ENCODE measurements at regions not wholly inside any gene's neighbourhood (a gene's known extent, or its start where the extent isn't known, plus 50 kb on each side); places are given as distances from the start of the nearest gene placed in this dataset.

GRCh38 chr11:133657054-133657453 is 124.8 kb upstream of the OPCML start:
- TF ChIP-seq CTCF (IDR thresholded peaks at IDR 0.05) (no peak), ZFX (IDR thresholded peaks at IDR 0.05; ENCODE audit: borderline replicate concordance) (no peak)
